ENCODE measurements at regions not wholly inside any gene's neighbourhood (a gene's known extent, or its start where the extent isn't known, plus 50 kb on each side); places are given as distances from the start of the nearest gene placed in this dataset.

- no peaks in the 10 kb centered on the region for H3K36me3 Mint-ChIP-seq (ENCODE audit: insufficient read depth)
- H3K27me3 Mint-ChIP-seq: peaks cover 3% of the 10 kb centered on the region
- peaks cover 3% of the 10 kb centered on the region for H3K4me1 Mint-ChIP-seq (ENCODE audit: low read depth)
- TF ChIP-seq CTCF (IDR thresholded peaks at IDR 0.05; ENCODE audit: unreplicated experiment): no peak
- H3K9me3 Mint-ChIP-seq (ENCODE audit: low read depth): peaks cover 3% of the 10 kb centered on the region
- no peak overlapping the region for H3K27ac Mint-ChIP-seq
- H3K4me3 Mint-ChIP-seq (ENCODE audit: low read depth): no peak overlapping the region
- DNase-seq (ENCODE audit: low spot score, unreplicated experiment): no peak
These were observed 109.9 kb upstream of the JAZF1 start for GRCh38 chr7:28290496-28290895.

GRCh38 chr7:28291559-28291958 lies 111.0 kb upstream of the JAZF1 start:
- H3K4me1 Mint-ChIP-seq (ENCODE audit: low read depth): peaks cover 3% of the 10 kb centered on the region
- no peaks in the 10 kb centered on the region for H3K36me3 Mint-ChIP-seq (ENCODE audit: insufficient read depth)
- H3K27me3 Mint-ChIP-seq: peaks cover 3% of the 10 kb centered on the region
- H3K27ac Mint-ChIP-seq: no peak overlapping the region
- H3K9me3 Mint-ChIP-seq (ENCODE audit: low read depth): peaks cover 3% of the 10 kb centered on the region
- no peak overlapping the region for H3K4me3 Mint-ChIP-seq (ENCODE audit: low read depth)
- TF ChIP-seq CTCF (IDR thresholded peaks at IDR 0.05; ENCODE audit: unreplicated experiment): no peak
- DNase-seq (ENCODE audit: low spot score, unreplicated experiment): no peak

- H3K9me3 Mint-ChIP-seq (ENCODE audit: low read depth): peaks cover 3% of the 10 kb centered on the region
- no peak overlapping the region for H3K27ac Mint-ChIP-seq
- H3K27me3 Mint-ChIP-seq: peaks cover 3% of the 10 kb centered on the region
- no peaks in the 10 kb centered on the region for H3K36me3 Mint-ChIP-seq (ENCODE audit: insufficient read depth)
- no peak for TF ChIP-seq CTCF (IDR thresholded peaks at IDR 0.05; ENCODE audit: unreplicated experiment)
- H3K4me3 Mint-ChIP-seq (ENCODE audit: low read depth): no peak overlapping the region
- DNase-seq (ENCODE audit: low spot score, unreplicated experiment): no peak
- peaks cover 3% of the 10 kb centered on the region for H3K4me1 Mint-ChIP-seq (ENCODE audit: low read depth)
These were observed 112.4 kb upstream of the JAZF1 start for GRCh38 chr7:28292834-28293526.

- no peak for DNase-seq (ENCODE audit: low spot score, unreplicated experiment)
- H3K36me3 Mint-ChIP-seq (ENCODE audit: insufficient read depth): no peaks in the 10 kb centered on the region
- peaks cover 3% of the 10 kb centered on the region for H3K27me3 Mint-ChIP-seq
- H3K4me3 Mint-ChIP-seq (ENCODE audit: low read depth): no peak overlapping the region
- peaks cover 3% of the 10 kb centered on the region for H3K4me1 Mint-ChIP-seq (ENCODE audit: low read depth)
- TF ChIP-seq CTCF (IDR thresholded peaks at IDR 0.05; ENCODE audit: unreplicated experiment): no peak
- H3K9me3 Mint-ChIP-seq (ENCODE audit: low read depth): peaks cover 3% of the 10 kb centered on the region
- H3K27ac Mint-ChIP-seq: no peak overlapping the region
These were observed 112.9 kb upstream of the JAZF1 start for GRCh38 chr7:28293527-28293835.

GRCh38 chr7:28296571-28297483 lies 115.5 kb upstream of the CREB5 start:
- Mint-ChIP-seq H3K27ac (no peak overlapping the region), H3K4me1 (ENCODE audit: low read depth) (peaks cover 5% of the 10 kb centered on the region), H3K9me3 (ENCODE audit: low read depth) (peaks cover 3% of the 10 kb centered on the region), H3K27me3 (peaks cover 4% of the 10 kb centered on the region), H3K4me3 (ENCODE audit: low read depth) (no peak overlapping the region), H3K36me3 (ENCODE audit: insufficient read depth) (no peaks in the 10 kb centered on the region)
- no peak for DNase-seq (ENCODE audit: low spot score, unreplicated experiment)
- TF ChIP-seq CTCF (IDR thresholded peaks at IDR 0.05; ENCODE audit: unreplicated experiment): peak; percentile 60

Measured in progenitor cell of endocrine pancreas (in vitro differentiated cells).